HL-60 (cell line): ENCODE measurements at regions not wholly inside any gene's neighbourhood (a gene's known extent, or its start where the extent isn't known, plus 50 kb on each side); places are given as distances from the start of the nearest gene placed in this dataset.

ENCODE experiments used
- DNase-seq, 2 experiments: peaks; one replicate each; pipeline ENCODE4 v3.0.0-alpha.2; 2010 to 2020; ENCODE audit warnings: low read depth in 1 of 2, low spot score in 1 of 2
- H3K27ac ChIP-seq: fragments of 250-450 bp; sonication (Bioruptor Pico); replicated peaks from 2 replicates; pipeline ENCODE4 v1.5.1; 2020; ENCODE audit warnings: mild to moderate bottlenecking, moderate library complexity
- H3K27me3 ChIP-seq: fragments of 250-450 bp; sonication (Bioruptor Pico); 2 replicates; pipeline ENCODE4 v1.5.1; 2021; ENCODE audit warnings: mild to moderate bottlenecking, moderate library complexity; ENCODE audit not compliant: insufficient read depth, poor library complexity, severe bottlenecking
- H3K4me3 ChIP-seq: replicated peaks from 2 replicates; pipeline ENCODE4 v1.5.1; 2011; ENCODE audit warnings: mild to moderate bottlenecking, control low read depth, low read length; ENCODE audit not compliant: insufficient read depth
- GABPA ChIP-seq: IDR thresholded peaks from 2 replicates; pipeline ENCODE4 v1.6.1; 2012; ENCODE audit warnings: low read depth
- POLR2AphosphoS5 ChIP-seq: IDR thresholded peaks from 2 replicates; pipeline ENCODE4 v1.6.1; 2012; ENCODE audit warnings: low read depth
- SPI1 ChIP-seq: IDR thresholded peaks from 2 replicates; pipeline ENCODE4 v1.6.1; 2012; ENCODE audit warnings: low read depth, mild to moderate bottlenecking, borderline replicate concordance
- TF ChIP-seq, protein P1 (sequence below): IDR thresholded peaks from 2 replicates; pipeline ENCODE4 v1.6.1; 2012; ENCODE audit warnings: low read depth; ENCODE audit not compliant: insufficient replicate concordance
- TF ChIP-seq, protein P2 (sequence below): IDR thresholded peaks from one replicate; pipeline ENCODE4 v1.5.1; 2011; ENCODE audit warnings: low read length, control low read depth, inconsistent platforms; ENCODE audit not compliant: insufficient read depth

DNA sequence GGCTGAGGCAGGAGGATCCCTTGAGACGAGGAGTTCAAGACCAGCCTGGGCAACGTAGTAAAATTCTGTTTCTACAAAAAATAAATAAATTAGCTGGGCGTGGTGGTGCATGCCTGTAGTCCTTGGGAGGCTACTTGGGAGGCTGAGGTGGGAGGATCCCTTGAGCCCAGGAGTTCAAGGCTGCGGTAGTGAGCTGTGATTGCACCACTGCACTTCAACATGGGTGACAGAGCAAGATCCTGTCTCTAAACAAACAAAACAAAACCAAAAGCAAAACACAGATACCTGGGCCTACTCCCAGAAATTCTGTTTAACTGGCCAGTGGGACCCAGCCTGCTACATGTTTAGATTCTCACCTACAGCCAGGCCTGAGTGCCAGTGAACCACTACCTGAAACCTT lies 74.6 kb upstream of the MEDAG start:
- Histone ChIP-seq H3K27ac (no peak overlapping the region), H3K4me3 (no peak overlapping the region), H3K27me3 (peaks cover 10% of the 10 kb centered on the region)
- DNase-seq: no peak
- TF ChIP-seq SPI1 (no peak), GABPA (no peak), POLR2AphosphoS5 (no peak)
- TF ChIP-seq, protein P1, sequence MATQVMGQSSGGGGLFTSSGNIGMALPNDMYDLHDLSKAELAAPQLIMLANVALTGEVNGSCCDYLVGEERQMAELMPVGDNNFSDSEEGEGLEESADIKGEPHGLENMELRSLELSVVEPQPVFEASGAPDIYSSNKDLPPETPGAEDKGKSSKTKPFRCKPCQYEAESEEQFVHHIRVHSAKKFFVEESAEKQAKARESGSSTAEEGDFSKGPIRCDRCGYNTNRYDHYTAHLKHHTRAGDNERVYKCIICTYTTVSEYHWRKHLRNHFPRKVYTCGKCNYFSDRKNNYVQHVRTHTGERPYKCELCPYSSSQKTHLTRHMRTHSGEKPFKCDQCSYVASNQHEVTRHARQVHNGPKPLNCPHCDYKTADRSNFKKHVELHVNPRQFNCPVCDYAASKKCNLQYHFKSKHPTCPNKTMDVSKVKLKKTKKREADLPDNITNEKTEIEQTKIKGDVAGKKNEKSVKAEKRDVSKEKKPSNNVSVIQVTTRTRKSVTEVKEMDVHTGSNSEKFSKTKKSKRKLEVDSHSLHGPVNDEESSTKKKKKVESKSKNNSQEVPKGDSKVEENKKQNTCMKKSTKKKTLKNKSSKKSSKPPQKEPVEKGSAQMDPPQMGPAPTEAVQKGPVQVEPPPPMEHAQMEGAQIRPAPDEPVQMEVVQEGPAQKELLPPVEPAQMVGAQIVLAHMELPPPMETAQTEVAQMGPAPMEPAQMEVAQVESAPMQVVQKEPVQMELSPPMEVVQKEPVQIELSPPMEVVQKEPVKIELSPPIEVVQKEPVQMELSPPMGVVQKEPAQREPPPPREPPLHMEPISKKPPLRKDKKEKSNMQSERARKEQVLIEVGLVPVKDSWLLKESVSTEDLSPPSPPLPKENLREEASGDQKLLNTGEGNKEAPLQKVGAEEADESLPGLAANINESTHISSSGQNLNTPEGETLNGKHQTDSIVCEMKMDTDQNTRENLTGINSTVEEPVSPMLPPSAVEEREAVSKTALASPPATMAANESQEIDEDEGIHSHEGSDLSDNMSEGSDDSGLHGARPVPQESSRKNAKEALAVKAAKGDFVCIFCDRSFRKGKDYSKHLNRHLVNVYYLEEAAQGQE: no peak
- TF ChIP-seq, protein P2, sequence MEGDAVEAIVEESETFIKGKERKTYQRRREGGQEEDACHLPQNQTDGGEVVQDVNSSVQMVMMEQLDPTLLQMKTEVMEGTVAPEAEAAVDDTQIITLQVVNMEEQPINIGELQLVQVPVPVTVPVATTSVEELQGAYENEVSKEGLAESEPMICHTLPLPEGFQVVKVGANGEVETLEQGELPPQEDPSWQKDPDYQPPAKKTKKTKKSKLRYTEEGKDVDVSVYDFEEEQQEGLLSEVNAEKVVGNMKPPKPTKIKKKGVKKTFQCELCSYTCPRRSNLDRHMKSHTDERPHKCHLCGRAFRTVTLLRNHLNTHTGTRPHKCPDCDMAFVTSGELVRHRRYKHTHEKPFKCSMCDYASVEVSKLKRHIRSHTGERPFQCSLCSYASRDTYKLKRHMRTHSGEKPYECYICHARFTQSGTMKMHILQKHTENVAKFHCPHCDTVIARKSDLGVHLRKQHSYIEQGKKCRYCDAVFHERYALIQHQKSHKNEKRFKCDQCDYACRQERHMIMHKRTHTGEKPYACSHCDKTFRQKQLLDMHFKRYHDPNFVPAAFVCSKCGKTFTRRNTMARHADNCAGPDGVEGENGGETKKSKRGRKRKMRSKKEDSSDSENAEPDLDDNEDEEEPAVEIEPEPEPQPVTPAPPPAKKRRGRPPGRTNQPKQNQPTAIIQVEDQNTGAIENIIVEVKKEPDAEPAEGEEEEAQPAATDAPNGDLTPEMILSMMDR: no peak

DNA sequence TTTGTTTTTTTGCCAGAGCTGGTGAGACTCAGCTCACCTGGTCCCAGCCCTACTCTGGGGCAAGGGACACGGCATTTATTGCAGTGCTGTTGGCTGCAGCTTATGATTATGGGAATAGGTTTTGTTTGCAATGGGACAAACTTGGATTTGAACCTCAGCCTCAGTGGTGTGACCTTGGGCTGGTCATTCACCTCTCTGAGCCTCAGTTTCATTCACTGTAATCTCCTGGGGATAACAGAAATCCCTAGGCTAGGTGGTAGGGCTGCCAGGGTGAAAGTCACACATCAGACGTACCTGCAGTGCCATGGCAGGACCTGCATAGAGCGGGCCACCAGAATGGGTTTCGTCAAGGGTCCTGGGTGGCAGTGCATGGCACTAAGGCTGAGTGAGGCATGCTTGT lies 73.7 kb upstream of the MEDAG start:
- Histone ChIP-seq H3K4me3 (no peak overlapping the region), H3K27ac (no peak overlapping the region), H3K27me3 (peaks cover 12% of the 10 kb centered on the region)
- TF ChIP-seq, protein P1: no peak
- TF ChIP-seq, protein P2: no peak
- TF ChIP-seq SPI1 (no peak), GABPA (no peak), POLR2AphosphoS5 (no peak)
- DNase-seq: no peak

DNA sequence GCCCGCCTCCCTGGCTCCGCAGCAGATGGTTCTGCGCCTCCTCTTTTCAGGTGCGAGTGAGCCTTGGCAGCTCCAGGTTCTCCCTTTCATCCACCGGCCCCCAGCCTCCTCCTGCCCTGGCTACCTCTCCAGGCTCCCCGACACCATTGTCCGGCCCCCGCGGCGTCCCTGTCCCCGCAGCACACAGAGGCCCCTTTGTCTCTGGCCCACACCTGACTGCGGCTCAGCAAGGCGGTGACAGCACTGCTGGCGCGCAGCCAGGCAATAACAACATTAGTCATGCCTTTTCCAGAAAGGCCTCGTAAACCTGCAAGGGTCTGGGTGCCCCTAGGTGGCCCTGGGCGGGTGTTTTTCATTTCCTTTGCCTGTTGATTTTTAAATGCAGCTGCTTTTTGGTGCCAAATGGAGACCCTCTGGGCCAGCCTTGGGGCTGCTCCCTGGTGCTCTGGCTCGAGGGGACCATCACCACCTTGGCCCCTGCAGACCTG lies 73.2 kb upstream of the MEDAG start:
- Histone ChIP-seq H3K27me3 (peaks cover 12% of the 10 kb centered on the region), H3K27ac (no peak overlapping the region), H3K4me3 (no peak overlapping the region)
- DNase-seq: no peak
- TF ChIP-seq GABPA (no peak), POLR2AphosphoS5 (no peak), SPI1 (no peak)
- TF ChIP-seq, protein P2: no peak
- TF ChIP-seq, protein P1: no peak
